Vagina (tissue), 2 donors: ENCODE measurements at regions not wholly inside any gene's neighbourhood (a gene's known extent, or its start where the extent isn't known, plus 50 kb on each side); places are given as distances from the start of the nearest gene placed in this dataset.

ENCODE experiments used
- CTCF ChIP-seq, 3 experiments: fragments of 450-650 bp in 2 of 3; fragments of 200-600 bp in 1 of 3; sonication (generic) in 1 of 3; IDR thresholded peaks; one replicate each; pipeline ENCODE4 v1.5.1; 2017 to 2019; ENCODE audit warnings: antibody characterized with exemption in 3 of 3, mild to moderate bottlenecking in 2 of 3, moderate library complexity in 2 of 3
- POLR2A ChIP-seq, 2 donors: fragments of 450-650 bp; IDR thresholded peaks; one replicate each; pipeline ENCODE4 v1.6.1; 2017; ENCODE audit warnings: antibody characterized with exemption in 2 of 2, mild to moderate bottlenecking in 2 of 2, moderate library complexity in 2 of 2

- TF ChIP-seq CTCF (IDR thresholded peaks at IDR 0.05), result no peak
- no peak for TF ChIP-seq POLR2A (IDR thresholded peaks at IDR 0.05)
Measured at GRCh38 chr2:191476901-191477300, 201.0 kb upstream of the NABP1 start.
